NB4 (cell line): ENCODE measurements at regions not wholly inside any gene's neighbourhood (a gene's known extent, or its start where the extent isn't known, plus 50 kb on each side); places are given as distances from the start of the nearest gene placed in this dataset.

ENCODE experiments used
- MAX ChIP-seq: IDR thresholded peaks from 2 replicates; pipeline ENCODE4 v1.6.1; 2011; ENCODE audit warnings: low read depth, low read length
- MYC ChIP-seq: IDR thresholded peaks from 2 replicates; pipeline ENCODE4 v1.6.1; 2011; ENCODE audit warnings: low read depth, low read length
- POLR2A ChIP-seq: IDR thresholded peaks from 2 replicates; pipeline ENCODE4 v1.6.1; 2011; ENCODE audit warnings: mild to moderate bottlenecking; ENCODE audit not compliant: insufficient read length; ENCODE audit errors: extremely low read depth
- TF ChIP-seq, protein P1 (sequence below): IDR thresholded peaks from one replicate; pipeline ENCODE4 v1.5.1; 2012; ENCODE audit warnings: low read depth, low read length

DNA sequence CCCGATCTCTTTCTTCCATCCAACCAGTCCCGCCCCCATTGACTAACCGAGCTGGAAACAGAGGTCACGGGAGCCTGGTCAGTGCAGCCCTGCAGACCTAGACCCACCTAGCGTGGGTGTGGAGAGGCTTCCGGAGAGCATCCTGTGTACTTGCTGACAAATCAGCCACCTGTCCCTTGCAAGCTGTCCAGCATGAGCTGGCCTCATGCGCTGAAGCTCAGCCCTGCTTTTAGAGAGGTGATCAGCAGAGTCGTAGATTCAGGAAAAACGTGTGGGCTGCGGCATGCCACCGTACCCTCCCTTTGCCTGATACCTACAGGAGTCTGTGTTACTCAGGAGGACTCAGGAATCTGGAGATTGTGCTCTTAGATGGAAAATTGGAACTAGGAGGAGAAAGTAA is 80.3 kb upstream of the UQCRFS1 start:
- TF ChIP-seq, protein P1, sequence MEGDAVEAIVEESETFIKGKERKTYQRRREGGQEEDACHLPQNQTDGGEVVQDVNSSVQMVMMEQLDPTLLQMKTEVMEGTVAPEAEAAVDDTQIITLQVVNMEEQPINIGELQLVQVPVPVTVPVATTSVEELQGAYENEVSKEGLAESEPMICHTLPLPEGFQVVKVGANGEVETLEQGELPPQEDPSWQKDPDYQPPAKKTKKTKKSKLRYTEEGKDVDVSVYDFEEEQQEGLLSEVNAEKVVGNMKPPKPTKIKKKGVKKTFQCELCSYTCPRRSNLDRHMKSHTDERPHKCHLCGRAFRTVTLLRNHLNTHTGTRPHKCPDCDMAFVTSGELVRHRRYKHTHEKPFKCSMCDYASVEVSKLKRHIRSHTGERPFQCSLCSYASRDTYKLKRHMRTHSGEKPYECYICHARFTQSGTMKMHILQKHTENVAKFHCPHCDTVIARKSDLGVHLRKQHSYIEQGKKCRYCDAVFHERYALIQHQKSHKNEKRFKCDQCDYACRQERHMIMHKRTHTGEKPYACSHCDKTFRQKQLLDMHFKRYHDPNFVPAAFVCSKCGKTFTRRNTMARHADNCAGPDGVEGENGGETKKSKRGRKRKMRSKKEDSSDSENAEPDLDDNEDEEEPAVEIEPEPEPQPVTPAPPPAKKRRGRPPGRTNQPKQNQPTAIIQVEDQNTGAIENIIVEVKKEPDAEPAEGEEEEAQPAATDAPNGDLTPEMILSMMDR, result no peak
- TF ChIP-seq POLR2A (no peak), MAX (no peak), MYC (no peak)
